Naive thymus-derived CD8-positive, alpha-beta T cell (primary cell): ENCODE measurements at regions not wholly inside any gene's neighbourhood (a gene's known extent, or its start where the extent isn't known, plus 50 kb on each side); places are given as distances from the start of the nearest gene placed in this dataset.

Experiments
- ATAC-seq, 2 donors: fragments of 150-1000 bp; cut with Tn5 transposase in 1 of 2; sonication (Bioruptor Pico), chemical (Tn5 transposase) in 1 of 2; 1 replicate in 1 of 2; 2 replicates in 1 of 2; pipeline ENCODE4 v1.10.0; 2021; ENCODE audit warnings: mild to moderate bottlenecking in 2 of 2, moderate library complexity in 2 of 2
- POLR2A ChIA-PET: fragments of 350-600 bp; sonication (Branson Sonifier 250); formaldehyde crosslinking; loops from one replicate; lab custom pipeline; 2021; ENCODE audit warnings: antibody characterized with exemption; lab: Charles Lee
- DNase-seq, 10 donors: peaks; one replicate each; pipeline versions ENCODE4 v3.0.0 to v3.0.0-alpha.2; 2020 to 2022
- H3K27ac Mint-ChIP-seq, 10 donors: one replicate each; pipeline ENCODE4 v1.8.0; 2020 to 2022; ENCODE audit warnings: mild to moderate bottlenecking in 10 of 10, mixed read lengths in 10 of 10, moderate library complexity in 4 of 10, inconsistent platforms in 1 of 10
- H3K27me3 Mint-ChIP-seq, 5 donors: one replicate each; pipeline ENCODE4 v1.8.0; 2021 to 2022; ENCODE audit warnings: mixed read lengths in 5 of 5
- H3K36me3 Mint-ChIP-seq, 3 donors: one replicate each; pipeline ENCODE4 v1.8.0; 2020 to 2022; ENCODE audit warnings: mixed read lengths in 3 of 3, mild to moderate bottlenecking in 2 of 3, inconsistent platforms in 1 of 3
- H3K4me1 Mint-ChIP-seq, 4 donors: one replicate each; pipeline ENCODE4 v1.8.0; 2021 to 2022; ENCODE audit warnings: mixed read lengths in 4 of 4
- H3K4me3 Mint-ChIP-seq, 10 donors: one replicate each; pipeline ENCODE4 v1.8.0; 2020 to 2022; ENCODE audit warnings: mild to moderate bottlenecking in 10 of 10, mixed read lengths in 10 of 10, moderate library complexity in 6 of 10, inconsistent platforms in 1 of 10
- H3K9me3 Mint-ChIP-seq, 9 donors: one replicate each; pipeline ENCODE4 v1.8.0; 2020 to 2022; ENCODE audit warnings: mixed read lengths in 9 of 9, mild to moderate bottlenecking in 3 of 9, inconsistent platforms in 1 of 9, moderate library complexity in 1 of 9

- Mint-ChIP-seq H3K27me3 (peaks cover 0 to 10% (median 0%) of the 10 kb centered on the region in 5 donors), H3K9me3 (peaks cover 0 to 5% (median 0%) of the 10 kb centered on the region in 9 donors), H3K4me1 (no peaks in the 10 kb centered on the region), H3K27ac (no peak overlapping the region), H3K4me3 (no peak overlapping the region), H3K36me3 (no peaks in the 10 kb centered on the region)
- POLR2A ChIA-PET, result no interaction called here
- ATAC-seq (no peak), DNase-seq (no peak)
Measured at GRCh38 chr7:17545348-17545747, 246.9 kb downstream of the AHR start.

- Mint-ChIP-seq H3K27ac (no peak overlapping the region), H3K4me3 (no peak overlapping the region), H3K36me3 (no peaks in the 10 kb centered on the region), H3K9me3 (peaks cover 0 to 5% (median 0%) of the 10 kb centered on the region in 9 donors), H3K4me1 (no peaks in the 10 kb centered on the region), H3K27me3 (peaks cover 0 to 10% (median 0%) of the 10 kb centered on the region in 5 donors)
- POLR2A ChIA-PET, result no interaction called here
- no peak for ATAC-seq
- no peak for DNase-seq
Measured at GRCh38 chr7:17546189-17546588, 247.7 kb downstream of the AHR start.

GRCh38 chr7:17546592-17546991 lies 248.1 kb downstream of the AHR start:
- POLR2A ChIA-PET, result no interaction called here
- no peak overlapping the region for H3K4me3 Mint-ChIP-seq
- H3K4me1 Mint-ChIP-seq, result no peaks in the 10 kb centered on the region
- DNase-seq (no peak), ATAC-seq (no peak)
- H3K27me3 Mint-ChIP-seq, result peaks cover 0 to 10% (median 0%) of the 10 kb centered on the region in 5 donors
- H3K27ac Mint-ChIP-seq, result no peak overlapping the region
- peaks cover 0 to 5% (median 0%) of the 10 kb centered on the region in 9 donors for H3K9me3 Mint-ChIP-seq
- H3K36me3 Mint-ChIP-seq, result no peaks in the 10 kb centered on the region

GRCh38 chr7:17548014-17548653 lies 249.7 kb downstream of the AHR start:
- DNase-seq, result no peak
- POLR2A ChIA-PET, result no interaction called here
- H3K4me3 Mint-ChIP-seq, result no peak overlapping the region
- ATAC-seq, result no peak
- peaks cover 0 to 5% (median 0%) of the 10 kb centered on the region in 9 donors for H3K9me3 Mint-ChIP-seq
- no peak overlapping the region for H3K27ac Mint-ChIP-seq
- no peaks in the 10 kb centered on the region for H3K36me3 Mint-ChIP-seq
- H3K27me3 Mint-ChIP-seq, result peaks cover 0 to 10% (median 0%) of the 10 kb centered on the region in 5 donors
- H3K4me1 Mint-ChIP-seq, result no peaks in the 10 kb centered on the region

- peaks cover 0 to 13% (median 1%) of the 10 kb centered on the region in 5 donors for H3K27me3 Mint-ChIP-seq
- no peaks in the 10 kb centered on the region for H3K4me1 Mint-ChIP-seq
- POLR2A ChIA-PET, result no interaction called here
- no peak for DNase-seq
- H3K4me3 Mint-ChIP-seq, result no peak overlapping the region
- no peak for ATAC-seq
- no peak overlapping the region for H3K27ac Mint-ChIP-seq
- H3K36me3 Mint-ChIP-seq, result no peaks in the 10 kb centered on the region
- peaks cover 0 to 5% (median 0%) of the 10 kb centered on the region in 9 donors for H3K9me3 Mint-ChIP-seq
Measured at GRCh38 chr7:17549406-17549805, 251.0 kb downstream of the AHR start.

GRCh38 chr7:17552373-17552772 lies 253.9 kb downstream of the AHR start:
- Mint-ChIP-seq H3K36me3 (no peaks in the 10 kb centered on the region), H3K9me3 (peaks cover 0 to 5% (median 0%) of the 10 kb centered on the region in 9 donors), H3K4me3 (no peak overlapping the region), H3K27me3 (peaks cover 0 to 13% (median 0%) of the 10 kb centered on the region in 5 donors), H3K4me1 (no peaks in the 10 kb centered on the region), H3K27ac (no peak overlapping the region)
- DNase-seq, result no peak
- no peak for ATAC-seq
- POLR2A ChIA-PET, result no interaction called here

- H3K36me3 Mint-ChIP-seq, result no peaks in the 10 kb centered on the region
- POLR2A ChIA-PET, result no interaction called here
- no peaks in the 10 kb centered on the region for H3K4me1 Mint-ChIP-seq
- H3K27ac Mint-ChIP-seq, result no peak overlapping the region
- no peak for ATAC-seq
- no peak overlapping the region for H3K4me3 Mint-ChIP-seq
- no peak for DNase-seq
- peaks cover 0 to 8% (median 0%) of the 10 kb centered on the region in 5 donors for H3K27me3 Mint-ChIP-seq
- H3K9me3 Mint-ChIP-seq, result peaks cover 0 to 5% (median 0%) of the 10 kb centered on the region in 9 donors
Measured at GRCh38 chr7:17552952-17553351, 254.5 kb downstream of the AHR start.

GRCh38 chr7:17554341-17555015 lies 256.0 kb downstream of the AHR start:
- POLR2A ChIA-PET, result no interaction called here

GRCh38 chr7:17556247-17556956 lies 257.9 kb downstream of the AHR start:
- ATAC-seq (no peak), DNase-seq (no peak)
- Mint-ChIP-seq H3K9me3 (no peaks in the 10 kb centered on the region), H3K4me3 (no peak overlapping the region), H3K4me1 (no peaks in the 10 kb centered on the region), H3K36me3 (no peaks in the 10 kb centered on the region), H3K27me3 (peaks cover 0 to 7% (median 0%) of the 10 kb centered on the region in 5 donors), H3K27ac (no peak overlapping the region)
- POLR2A ChIA-PET, result no interaction called here

More at GRCh38 chr7:17554341-17555015, 256.0 kb downstream of the AHR start:
- Mint-ChIP-seq H3K36me3 (no peaks in the 10 kb centered on the region), H3K4me1 (no peaks in the 10 kb centered on the region), H3K27me3 (peaks cover 0 to 7% (median 0%) of the 10 kb centered on the region in 5 donors), H3K9me3 (no peaks in the 10 kb centered on the region), H3K27ac (no peak overlapping the region), H3K4me3 (no peak overlapping the region)
- DNase-seq (no peak), ATAC-seq (no peak)

- ATAC-seq, result no peak
- Mint-ChIP-seq H3K36me3 (no peaks in the 10 kb centered on the region), H3K4me3 (no peak overlapping the region), H3K27me3 (peaks cover 0 to 7% (median 0%) of the 10 kb centered on the region in 5 donors), H3K9me3 (no peaks in the 10 kb centered on the region), H3K27ac (no peak overlapping the region), H3K4me1 (no peaks in the 10 kb centered on the region)
- no peak for DNase-seq
- POLR2A ChIA-PET, result no interaction called here
Measured at GRCh38 chr7:17557251-17557671, 258.8 kb downstream of the AHR start.

- Mint-ChIP-seq H3K4me3 (no peak overlapping the region), H3K27me3 (peaks cover 0 to 11% (median 8%) of the 10 kb centered on the region in 5 donors), H3K4me1 (no peaks in the 10 kb centered on the region), H3K36me3 (no peaks in the 10 kb centered on the region), H3K27ac (no peak overlapping the region), H3K9me3 (peaks cover 0 to 4% (median 0%) of the 10 kb centered on the region in 9 donors)
- POLR2A ChIA-PET, result no interaction called here
- DNase-seq (no peak), ATAC-seq (no peak)
Measured at GRCh38 chr7:17558135-17558534, 259.7 kb downstream of the AHR start.

- Mint-ChIP-seq H3K4me1 (no peaks in the 10 kb centered on the region), H3K4me3 (no peak overlapping the region), H3K27me3 (peaks cover 0 to 17% (median 8%) of the 10 kb centered on the region in 5 donors), H3K27ac (no peak overlapping the region), H3K9me3 (peaks cover 0 to 10% (median 0%) of the 10 kb centered on the region in 9 donors), H3K36me3 (no peaks in the 10 kb centered on the region)
- no peak for DNase-seq
- no peak for ATAC-seq
- POLR2A ChIA-PET, result no interaction called here
Measured at GRCh38 chr7:17558558-17559332, 260.3 kb downstream of the AHR start.
